KBM-7 (cell line): ENCODE measurements at regions not wholly inside any gene's neighbourhood (a gene's known extent, or its start where the extent isn't known, plus 50 kb on each side); places are given as distances from the start of the nearest gene placed in this dataset.
"Not testable (repeated sequence)": the region's sequence is repeated elsewhere in the genome, so short reads cannot be mapped to it uniquely, and the experiment has no call there.

Experiments used
- DNase-seq: peaks from one replicate; pipeline ENCODE4 v3.0.0-alpha.2; 2015
- in situ Hi-C: fragments of 300-500 bp; cut with MboI; formaldehyde crosslinking; loops from 2 replicates; pipeline ENCODE4 v1.14.3; 2020; ENCODE audit warnings: low sequenced_read_pairs, low pct_unique_long_range_greater_than_20kb, mixed read lengths

- no peak for DNase-seq
- in situ Hi-C loops: no loop called here
Measured at GRCh38 chr14:53865711-53866110, 90.9 kb downstream of the BMP4 start.

- no peak for DNase-seq
- in situ Hi-C loops: no loop called here
Measured at GRCh38 chr14:53861781-53862180, 94.8 kb downstream of the BMP4 start.

GRCh38 chr14:53858345-53858684 is 98.3 kb downstream of the BMP4 start:
- in situ Hi-C loops: no loop called here

DNA sequence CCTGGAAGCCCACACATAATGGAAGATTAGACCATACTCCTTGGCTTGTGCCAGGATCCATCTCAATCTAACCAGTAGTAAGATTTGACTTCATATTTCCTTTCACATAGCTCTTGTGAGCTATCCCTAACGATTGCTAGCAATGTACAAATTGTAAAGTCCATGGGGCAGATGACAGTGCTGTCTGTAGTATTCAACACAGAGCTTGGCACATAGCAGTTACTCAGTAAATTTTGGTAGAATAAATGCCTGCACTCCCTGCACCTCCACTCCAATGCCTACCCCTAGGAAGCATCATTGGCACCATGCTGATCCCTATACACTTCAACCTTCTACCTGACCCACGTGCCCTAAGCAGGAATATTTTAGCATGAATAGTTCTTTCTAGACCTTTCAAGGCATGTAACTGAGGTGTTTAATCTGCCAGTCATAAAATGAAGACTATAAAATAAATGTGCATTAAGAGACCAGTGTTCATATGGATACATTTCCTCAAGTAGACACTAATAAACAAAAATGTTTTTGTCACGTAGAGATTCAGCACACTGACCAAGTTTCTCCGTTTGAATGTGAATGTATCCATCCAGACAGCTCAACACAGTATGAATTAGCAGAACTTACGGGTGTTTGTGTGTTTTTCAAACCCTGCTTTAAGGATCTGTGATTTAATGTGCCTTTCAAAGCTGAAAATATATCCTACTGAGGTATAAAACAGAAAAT is 98.8 kb downstream of the BMP4 start:
- DNase-seq: no peak
- in situ Hi-C loops: no loop called here

More at GRCh38 chr14:53858345-53858684, 98.3 kb downstream of the BMP4 start:
- DNase-seq: no peak

DNA sequence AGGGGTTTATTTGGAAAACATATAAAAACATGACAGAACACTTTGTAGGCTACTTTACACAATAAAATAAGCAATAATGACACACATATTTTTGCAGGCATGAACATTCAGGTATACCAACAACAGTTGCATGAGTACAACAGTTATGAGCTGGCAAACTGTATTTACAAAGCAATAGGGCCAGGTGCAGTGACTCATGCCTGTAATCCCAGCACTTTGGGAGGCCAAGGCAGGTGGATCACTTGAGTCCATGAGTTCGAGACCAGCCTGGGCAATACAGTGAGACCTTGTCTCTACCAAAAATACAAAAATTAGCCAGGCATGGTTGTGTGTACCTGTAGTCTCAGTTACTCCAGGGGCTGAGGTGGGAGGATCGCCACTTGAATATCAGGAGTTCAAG is 101.1 kb downstream of the BMP4 start:
- DNase-seq: no peak
- in situ Hi-C loops: no loop called here

- DNase-seq: no peak
Measured at GRCh38 chr14:53855127-53855526, 101.5 kb downstream of the BMP4 start.

DNA sequence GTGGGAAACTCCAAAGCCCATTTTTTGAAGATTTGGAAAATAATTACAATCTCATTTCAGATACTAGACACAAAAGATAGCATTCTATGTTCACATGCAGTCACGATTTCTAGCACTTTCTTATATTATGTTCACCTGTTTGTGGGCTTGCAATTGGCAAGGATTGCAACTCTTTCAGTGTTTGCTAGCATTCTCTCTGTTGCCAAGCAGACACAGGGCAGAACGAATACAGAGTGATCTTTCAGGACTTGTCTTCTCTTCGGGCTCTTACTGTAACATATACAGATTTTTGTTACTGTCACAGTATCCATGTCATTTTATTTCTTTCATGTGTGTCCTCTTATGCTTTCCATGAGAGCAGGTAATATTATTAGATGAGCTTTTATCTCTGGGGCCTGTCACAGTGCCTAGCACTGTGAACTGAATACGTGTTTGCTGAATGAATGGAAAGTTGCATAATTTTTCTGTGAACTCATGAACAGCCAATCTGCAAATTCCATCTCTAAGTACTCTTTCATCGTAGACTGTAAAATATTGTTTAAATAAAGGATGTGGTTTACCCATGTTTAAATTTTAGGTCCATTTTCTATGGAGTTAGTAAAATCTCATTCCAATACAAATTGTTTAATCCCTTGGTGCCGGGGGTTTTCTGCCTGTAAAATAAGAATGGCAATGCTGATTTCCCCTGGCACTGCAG is 105.1 kb downstream of the BMP4 start:
- DNase-seq: no peak
- in situ Hi-C loops: no loop called here

More at GRCh38 chr14:53855127-53855526, 101.5 kb downstream of the BMP4 start:
- in situ Hi-C loops: no loop called here

GRCh38 chr14:53850714-53851296 is 105.8 kb downstream of the BMP4 start:
- in situ Hi-C loops: no loop called here
- DNase-seq: no peak

- DNase-seq: no peak
- in situ Hi-C loops: no loop called here
Measured at GRCh38 chr14:53849549-53849948, 107.1 kb downstream of the BMP4 start.

DNA sequence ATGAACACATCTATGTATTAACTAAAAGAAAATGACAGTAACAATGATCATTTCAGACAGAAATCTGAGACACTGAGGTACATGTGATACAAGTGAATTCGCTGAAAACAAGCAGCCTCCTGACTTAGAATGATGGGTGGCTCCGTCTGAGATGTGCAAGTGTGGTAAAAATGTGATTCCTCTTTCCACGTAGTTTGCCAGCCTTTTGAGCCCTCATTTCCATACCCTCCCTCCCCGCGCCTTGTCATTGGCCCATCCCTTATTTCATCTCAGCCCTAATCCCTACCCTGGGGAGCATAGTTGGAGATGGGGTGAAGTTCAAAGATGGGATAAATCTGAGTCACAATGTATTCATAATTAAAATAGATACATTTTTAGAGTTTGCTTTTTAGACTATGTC is 107.8 kb downstream of the BMP4 start:
- in situ Hi-C loops: no loop called here
- DNase-seq: no peak

DNA sequence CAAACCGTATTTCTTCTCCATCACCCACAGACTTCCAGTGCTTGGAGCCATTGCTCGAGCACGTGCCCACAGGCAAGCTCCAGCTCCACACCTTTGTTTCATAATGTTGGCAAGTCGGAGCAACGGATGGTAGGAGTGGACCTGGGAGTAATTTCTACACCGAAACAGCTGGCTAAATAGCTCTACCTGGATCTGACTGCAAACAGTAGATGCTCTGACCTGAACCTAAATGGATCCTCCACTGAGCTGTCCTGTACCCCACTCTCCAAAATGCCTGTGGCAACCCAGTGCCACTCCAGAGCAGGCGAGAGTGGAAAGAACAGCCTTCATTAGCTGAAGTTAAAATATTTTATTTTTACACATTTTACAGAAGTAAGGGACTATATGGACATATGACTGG is 108.7 kb downstream of the BMP4 start:
- no peak for DNase-seq
- in situ Hi-C loops: no loop called here

DNA sequence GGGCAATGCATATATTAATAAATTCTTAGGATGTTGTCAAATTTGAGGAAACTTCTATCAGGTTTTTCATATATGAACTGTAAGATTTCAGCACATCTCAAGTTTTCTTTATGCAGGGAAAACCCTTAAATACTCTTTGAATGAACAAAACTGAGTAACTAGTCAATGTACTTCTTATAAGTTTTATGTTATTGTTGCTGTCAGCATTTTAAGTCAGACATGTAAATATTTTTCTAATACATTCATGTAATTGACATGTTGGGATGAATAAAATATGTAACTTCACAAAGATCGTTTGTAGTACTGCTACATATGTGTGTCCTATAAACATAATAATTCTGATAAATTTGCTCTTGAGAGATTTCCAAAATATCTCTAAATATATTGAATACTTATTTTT is 109.6 kb downstream of the BMP4 start:
- no peak for DNase-seq

GRCh38 chr14:53845813-53846693 is 110.6 kb downstream of the BMP4 start:
- in situ Hi-C loops: no loop called here
- no peak for DNase-seq

More for the DNA sequence above, 109.6 kb downstream of the BMP4 start:
- in situ Hi-C loops: no loop called here

- no peak for DNase-seq
- in situ Hi-C loops: no loop called here
Measured at GRCh38 chr14:53842938-53843337, 113.7 kb downstream of the BMP4 start.

GRCh38 chr14:53841109-53842099 is 115.2 kb downstream of the BMP4 start:
- in situ Hi-C loops: no loop called here

GRCh38 chr14:53840444-53840843 is 116.2 kb downstream of the BMP4 start:
- DNase-seq: no peak

More at GRCh38 chr14:53841109-53842099, 115.2 kb downstream of the BMP4 start:
- DNase-seq: no peak

DNA sequence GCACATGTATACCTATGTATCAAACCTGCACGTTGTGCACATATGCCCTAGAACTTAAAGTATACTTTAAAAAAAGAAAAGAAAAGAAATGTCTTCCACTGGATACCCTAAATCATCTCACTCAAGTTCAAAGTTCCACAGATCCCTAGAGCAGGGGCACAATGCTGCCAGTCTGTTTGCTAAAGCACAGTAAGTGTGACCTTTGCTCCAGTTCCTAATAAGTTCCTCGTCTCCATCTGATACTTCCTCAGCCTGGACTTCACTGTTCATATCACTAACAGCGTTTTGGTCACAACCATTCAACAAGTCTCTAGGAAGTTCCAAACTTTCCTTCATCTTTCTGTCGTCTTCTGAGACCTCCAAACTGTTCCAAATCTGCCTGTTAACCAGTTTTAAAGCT is 118.3 kb downstream of the BMP4 start:
- in situ Hi-C loops: no loop called here
- DNase-seq: no peak

More at GRCh38 chr14:53840444-53840843, 116.2 kb downstream of the BMP4 start:
- in situ Hi-C loops: no loop called here

- DNase-seq, in situ Hi-C loops: not testable (repeated sequence)
Measured at GRCh38 chr14:53837656-53838055, 119.0 kb downstream of the BMP4 start.
